ENCODE measurements at regions not wholly inside any gene's neighbourhood (a gene's known extent, or its start where the extent isn't known, plus 50 kb on each side); places are given as distances from the start of the nearest gene placed in this dataset.
"Not testable (repeated sequence)": the region's sequence is repeated elsewhere in the genome, so short reads cannot be mapped to it uniquely, and the experiment has no call there.

DNA sequence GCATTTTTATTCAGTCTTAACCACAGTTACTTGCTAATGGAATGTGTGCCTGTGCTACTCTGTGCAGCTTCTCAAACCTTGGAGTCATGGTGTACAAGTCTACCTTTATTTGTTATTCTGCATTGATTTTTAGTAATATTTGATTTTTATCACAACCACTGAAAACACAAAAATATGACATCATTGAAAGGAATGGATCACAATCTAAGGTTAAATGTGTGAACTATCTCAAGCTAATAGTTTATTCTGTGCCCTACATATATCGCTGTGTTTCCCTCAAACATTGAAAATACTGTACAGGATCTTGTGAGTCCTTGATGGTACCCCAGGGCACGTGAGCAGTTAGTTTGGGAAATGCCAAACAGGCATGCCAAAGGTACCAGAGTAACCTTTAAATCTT is 573.4 kb downstream of the FRK start:
- Histone ChIP-seq H3K9me3 (no peaks in the 10 kb centered on the region), H3K27ac (no peak overlapping the region), H3K4me2 (no peak overlapping the region), H3K4me3 (no peak overlapping the region), H3K4me1 (no peaks in the 10 kb centered on the region)
- 0% methylated on average over 2 of the region's 2 CpGs for WGBS (ENCODE audit: missing lambda C conversion rate)
- TF ChIP-seq RCOR1 (IDR thresholded peaks at IDR 0.05; ENCODE audit: low read depth, low read length) (no peak), HDAC2 (IDR thresholded peaks at IDR 0.05) (no peak), SREBF2 (IDR thresholded peaks at IDR 0.05) (no peak), HOXB13 (CRISPR knock-in tag; IDR thresholded peaks at IDR 0.05; ENCODE audit: low read depth) (no peak), NR3C1 (IDR thresholded peaks at IDR 0.05) (no peak), FOSL2 (IDR thresholded peaks at IDR 0.05) (no peak), FOSL2 (CRISPR knock-in tag; IDR thresholded peaks at IDR 0.05) (no peak), POLR2AphosphoS2 (conservative IDR thresholded peaks at IDR 0.05; ENCODE audit: low read length) (no peak), E2F6 (IDR thresholded peaks at IDR 0.05; ENCODE audit: borderline replicate concordance, low read depth) (no peak), PHF8 (IDR thresholded peaks at IDR 0.05; ENCODE audit: borderline replicate concordance, low read depth) (no peak), BHLHE40 (IDR thresholded peaks at IDR 0.05; ENCODE audit: low read depth, low read length) (no peak)
- TF ChIP-seq, protein P1, sequence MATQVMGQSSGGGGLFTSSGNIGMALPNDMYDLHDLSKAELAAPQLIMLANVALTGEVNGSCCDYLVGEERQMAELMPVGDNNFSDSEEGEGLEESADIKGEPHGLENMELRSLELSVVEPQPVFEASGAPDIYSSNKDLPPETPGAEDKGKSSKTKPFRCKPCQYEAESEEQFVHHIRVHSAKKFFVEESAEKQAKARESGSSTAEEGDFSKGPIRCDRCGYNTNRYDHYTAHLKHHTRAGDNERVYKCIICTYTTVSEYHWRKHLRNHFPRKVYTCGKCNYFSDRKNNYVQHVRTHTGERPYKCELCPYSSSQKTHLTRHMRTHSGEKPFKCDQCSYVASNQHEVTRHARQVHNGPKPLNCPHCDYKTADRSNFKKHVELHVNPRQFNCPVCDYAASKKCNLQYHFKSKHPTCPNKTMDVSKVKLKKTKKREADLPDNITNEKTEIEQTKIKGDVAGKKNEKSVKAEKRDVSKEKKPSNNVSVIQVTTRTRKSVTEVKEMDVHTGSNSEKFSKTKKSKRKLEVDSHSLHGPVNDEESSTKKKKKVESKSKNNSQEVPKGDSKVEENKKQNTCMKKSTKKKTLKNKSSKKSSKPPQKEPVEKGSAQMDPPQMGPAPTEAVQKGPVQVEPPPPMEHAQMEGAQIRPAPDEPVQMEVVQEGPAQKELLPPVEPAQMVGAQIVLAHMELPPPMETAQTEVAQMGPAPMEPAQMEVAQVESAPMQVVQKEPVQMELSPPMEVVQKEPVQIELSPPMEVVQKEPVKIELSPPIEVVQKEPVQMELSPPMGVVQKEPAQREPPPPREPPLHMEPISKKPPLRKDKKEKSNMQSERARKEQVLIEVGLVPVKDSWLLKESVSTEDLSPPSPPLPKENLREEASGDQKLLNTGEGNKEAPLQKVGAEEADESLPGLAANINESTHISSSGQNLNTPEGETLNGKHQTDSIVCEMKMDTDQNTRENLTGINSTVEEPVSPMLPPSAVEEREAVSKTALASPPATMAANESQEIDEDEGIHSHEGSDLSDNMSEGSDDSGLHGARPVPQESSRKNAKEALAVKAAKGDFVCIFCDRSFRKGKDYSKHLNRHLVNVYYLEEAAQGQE (IDR thresholded peaks at IDR 0.05): no peak
- ChIA-PET CTCF (no interaction called here), POLR2A (no interaction called here)
- no peak for ATAC-seq
- no peak for FAIRE-seq
- no peak for DNase-seq (ENCODE audit: low read depth in 1 of 2, low spot score in 1 of 2)

GRCh38 chr6:115485400-115485799 is 575.3 kb downstream of the FRK start:
- 33% methylated on average over 4 of the region's 4 CpGs for WGBS (ENCODE audit: missing lambda C conversion rate)
- POLR2A ChIA-PET: no interaction called here
- ATAC-seq (no peak), FAIRE-seq (no peak), DNase-seq (ENCODE audit: low read depth in 1 of 2, low spot score in 1 of 2) (no peak)
- no peak overlapping the region for H3K4me3 ChIP-seq
- TF ChIP-seq EHMT2 (IDR thresholded peaks at IDR 0.05; ENCODE audit: low read depth) (no peak), ZNF302 (CRISPR knock-in tag; IDR thresholded peaks at IDR 0.05) (no peak), ESRRA (IDR thresholded peaks at IDR 0.05; ENCODE audit: borderline replicate concordance, low read length) (no peak), FOSB (CRISPR knock-in tag; IDR thresholded peaks at IDR 0.05) (no peak), HOXB13 (CRISPR knock-in tag; IDR thresholded peaks at IDR 0.05; ENCODE audit: low read depth) (no peak), BHLHE40 (IDR thresholded peaks at IDR 0.05; ENCODE audit: low read depth, low read length) (no peak), RNF2 (IDR thresholded peaks at IDR 0.05; ENCODE audit: borderline replicate concordance, low read depth) (no peak), JUNB (IDR thresholded peaks at IDR 0.05) (no peak), CBX8 (IDR thresholded peaks at IDR 0.05) (no peak), CBX2 (IDR thresholded peaks at IDR 0.05; ENCODE audit: borderline replicate concordance, low read depth) (no peak), CEBPB (IDR thresholded peaks at IDR 0.05) (no peak), TFCP2L1 (CRISPR knock-in tag; IDR thresholded peaks at IDR 0.05) (no peak), ELK1 (IDR thresholded peaks at IDR 0.05; ENCODE audit: low read depth, low read length) (no peak)
- TF ChIP-seq, protein P2, sequence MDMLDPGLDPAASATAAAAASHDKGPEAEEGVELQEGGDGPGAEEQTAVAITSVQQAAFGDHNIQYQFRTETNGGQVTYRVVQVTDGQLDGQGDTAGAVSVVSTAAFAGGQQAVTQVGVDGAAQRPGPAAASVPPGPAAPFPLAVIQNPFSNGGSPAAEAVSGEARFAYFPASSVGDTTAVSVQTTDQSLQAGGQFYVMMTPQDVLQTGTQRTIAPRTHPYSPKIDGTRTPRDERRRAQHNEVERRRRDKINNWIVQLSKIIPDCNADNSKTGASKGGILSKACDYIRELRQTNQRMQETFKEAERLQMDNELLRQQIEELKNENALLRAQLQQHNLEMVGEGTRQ (IDR thresholded peaks at IDR 0.05): no peak
- TF ChIP-seq, protein P3, sequence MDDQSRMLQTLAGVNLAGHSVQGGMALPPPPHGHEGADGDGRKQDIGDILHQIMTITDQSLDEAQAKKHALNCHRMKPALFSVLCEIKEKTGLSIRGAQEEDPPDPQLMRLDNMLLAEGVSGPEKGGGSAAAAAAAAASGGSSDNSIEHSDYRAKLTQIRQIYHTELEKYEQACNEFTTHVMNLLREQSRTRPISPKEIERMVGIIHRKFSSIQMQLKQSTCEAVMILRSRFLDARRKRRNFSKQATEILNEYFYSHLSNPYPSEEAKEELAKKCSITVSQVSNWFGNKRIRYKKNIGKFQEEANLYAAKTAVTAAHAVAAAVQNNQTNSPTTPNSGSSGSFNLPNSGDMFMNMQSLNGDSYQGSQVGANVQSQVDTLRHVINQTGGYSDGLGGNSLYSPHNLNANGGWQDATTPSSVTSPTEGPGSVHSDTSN (IDR thresholded peaks at IDR 0.05): no peak
- H3K4me2 ChIP-seq: no peak overlapping the region
- CTCF ChIA-PET: no interaction called here
- no peaks in the 10 kb centered on the region for H3K9me3 ChIP-seq
- H3K4me1 ChIP-seq: no peaks in the 10 kb centered on the region
- H3K27ac ChIP-seq: no peak overlapping the region

DNA sequence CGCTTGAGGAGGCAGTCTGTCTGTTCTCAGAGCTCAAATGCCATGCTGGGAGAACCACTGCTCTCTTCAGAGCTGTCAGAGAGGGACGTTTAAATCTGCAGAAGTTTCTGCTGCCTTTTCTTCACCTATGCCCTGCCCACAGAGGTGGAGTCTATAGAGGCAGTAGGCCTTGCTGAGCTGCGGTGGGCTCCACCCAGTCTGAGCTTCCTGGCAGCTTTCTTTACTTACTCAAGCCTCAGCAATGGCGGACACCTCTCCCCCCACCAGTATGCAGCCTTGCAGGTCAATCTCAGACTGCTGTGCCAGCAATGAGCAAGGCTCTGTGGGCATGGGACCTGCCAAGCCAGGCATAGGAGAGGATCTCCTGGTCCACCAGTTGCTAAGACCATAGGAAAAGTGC is 580.1 kb downstream of the FRK start:
- DNase-seq (ENCODE audit: low read depth in 1 of 2, low spot score in 1 of 2); H3K27ac ChIP-seq; H3K4me3 ChIP-seq; H3K4me2 ChIP-seq; ATAC-seq; H3K4me1 ChIP-seq; FAIRE-seq; POLR2A ChIA-PET; H3K9me3 ChIP-seq; CTCF ChIA-PET: not testable (repeated sequence)
- WGBS (ENCODE audit: missing lambda C conversion rate): 5% methylated on average over 3 of the region's 4 CpGs
